DMS53 (cell line): ENCODE measurements at regions not wholly inside any gene's neighbourhood (a gene's known extent, or its start where the extent isn't known, plus 50 kb on each side); places are given as distances from the start of the nearest gene placed in this dataset.
A peak's percentile ranks its signal among the peaks of the same experiment; 100 is the strongest.

ENCODE experiments used
- DNase-seq: peaks from one replicate; lab custom pipeline; 2025; lab: John Stamatoyannopoulos, UW

- DNase-seq: no peak
Measured at GRCh38 chr12:67427336-67427735, 158.2 kb downstream of the CAND1 start.

- DNase-seq: peak; percentile 36
Measured at GRCh38 chr12:67428431-67428830, 159.3 kb downstream of the CAND1 start.

GRCh38 chr12:67430708-67431335 lies 161.7 kb downstream of the CAND1 start:
- peak; percentile 26 for DNase-seq

GRCh38 chr12:67431411-67432020 lies 162.4 kb downstream of the CAND1 start:
- DNase-seq: no peak

- DNase-seq: peak; percentile 37
Measured at GRCh38 chr12:67433385-67434175, 164.4 kb downstream of the CAND1 start.

DNA sequence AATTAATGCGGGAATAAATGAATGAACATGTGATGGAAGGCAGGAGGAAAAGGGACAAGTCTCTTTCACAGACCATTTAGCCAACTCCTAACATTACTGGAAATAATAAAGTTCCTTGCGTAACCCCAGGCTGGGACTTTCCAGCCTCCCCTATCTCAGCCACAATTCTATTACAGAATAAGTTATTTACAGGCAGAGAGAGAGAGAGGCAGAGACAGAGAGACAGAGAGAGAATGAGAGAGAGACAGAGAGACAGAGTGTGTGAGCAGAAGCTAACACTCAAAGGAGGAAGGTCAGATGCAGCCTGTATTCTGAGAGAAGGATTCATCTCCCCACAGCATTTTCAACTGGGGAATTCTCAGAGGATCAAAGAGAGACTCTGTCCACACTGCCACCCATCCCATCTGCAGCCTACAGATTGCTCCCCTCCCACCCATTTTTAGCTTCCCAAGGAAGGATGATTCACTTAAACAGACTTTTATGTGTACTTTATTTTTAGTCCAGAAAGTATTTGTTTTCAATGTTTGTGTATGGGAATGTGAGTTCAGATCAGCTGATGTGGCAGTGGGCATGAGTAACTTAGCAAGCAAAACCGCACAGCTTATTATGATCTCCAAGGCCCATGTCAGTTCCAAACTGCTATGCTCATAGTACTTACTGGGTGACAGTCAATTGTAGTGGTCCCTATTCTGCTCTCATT lies 165.7 kb downstream of the CAND1 start:
- peak; percentile 26 for DNase-seq

- DNase-seq: no peak
Measured at GRCh38 chr12:67436230-67436629, 167.1 kb downstream of the CAND1 start.

GRCh38 chr12:67437011-67437410 lies 167.9 kb downstream of the CAND1 start:
- DNase-seq: no peak

DNA sequence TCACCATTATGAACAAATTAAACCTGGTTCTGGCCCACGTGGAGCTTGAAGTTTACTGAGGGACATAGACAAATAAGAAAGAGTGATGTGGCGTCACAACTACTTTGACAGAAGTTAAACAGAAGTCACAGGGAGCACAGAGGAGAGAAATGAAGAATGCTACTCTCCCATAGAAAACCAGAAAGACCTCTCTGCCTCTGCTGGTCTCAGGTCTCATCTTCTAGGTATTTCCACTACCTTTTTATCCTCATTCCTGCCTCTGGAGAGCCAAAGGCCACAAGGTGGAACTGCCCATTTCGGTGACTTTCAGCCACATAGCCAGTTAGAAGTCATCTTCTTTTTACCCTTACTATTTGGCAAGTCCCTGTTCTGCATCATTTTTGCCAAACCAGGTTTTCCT lies 170.5 kb downstream of the CAND1 start:
- no peak for DNase-seq

DNA sequence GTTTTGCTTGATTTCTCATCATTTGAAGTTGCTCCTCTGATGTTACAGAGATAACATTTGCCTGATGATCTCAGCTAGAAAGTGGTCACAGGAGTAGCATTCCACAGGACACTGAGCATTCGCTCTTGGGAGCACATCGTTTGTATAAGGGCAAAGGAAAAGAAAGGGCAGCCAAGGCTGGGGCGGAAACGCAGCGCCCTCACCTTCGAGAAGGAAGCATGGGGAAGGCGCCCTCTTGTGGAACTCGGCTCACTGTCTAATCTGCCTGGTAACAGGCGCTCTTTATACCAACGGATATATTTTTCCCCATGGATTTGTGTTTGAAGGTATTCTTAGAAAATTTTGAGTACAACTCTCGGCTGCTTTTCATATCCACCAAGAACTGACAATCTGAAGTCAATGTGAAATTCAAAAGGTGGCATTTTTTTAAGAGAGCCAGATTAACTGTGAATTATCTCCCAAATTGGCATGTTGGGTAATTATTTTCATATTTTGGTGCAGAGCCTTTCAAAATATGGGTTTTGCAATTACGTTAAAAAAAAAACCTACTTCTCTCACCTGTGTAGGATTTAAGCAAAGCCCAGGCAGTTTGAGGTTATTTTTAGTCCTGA lies 172.7 kb downstream of the CAND1 start:
- DNase-seq: peak; percentile 95

GRCh38 chr12:67442347-67442841 lies 173.2 kb downstream of the CAND1 start:
- no peak for DNase-seq

DNA sequence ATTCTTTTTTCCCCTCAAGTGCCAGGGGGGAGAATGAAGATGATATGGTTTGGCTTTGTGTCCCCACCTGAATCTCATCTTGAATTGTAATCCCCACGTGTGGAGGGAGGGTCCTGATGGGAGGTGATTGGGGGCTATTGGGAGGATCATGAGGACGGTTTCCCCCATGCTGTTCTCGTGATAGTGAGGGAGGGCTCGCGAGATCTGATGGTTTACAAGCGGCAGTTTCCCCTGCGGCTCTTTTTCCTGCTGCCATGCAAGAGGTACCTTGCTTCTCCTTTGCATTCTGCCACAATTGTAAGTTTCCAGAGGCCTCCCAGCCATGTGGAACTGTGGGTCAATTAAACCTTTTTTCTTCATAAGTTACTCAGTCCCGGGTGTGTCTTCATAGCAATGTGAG lies 173.7 kb downstream of the CAND1 start:
- no peak for DNase-seq

- DNase-seq: no peak
Measured at GRCh38 chr12:67444542-67444941, 175.4 kb downstream of the CAND1 start.

DNA sequence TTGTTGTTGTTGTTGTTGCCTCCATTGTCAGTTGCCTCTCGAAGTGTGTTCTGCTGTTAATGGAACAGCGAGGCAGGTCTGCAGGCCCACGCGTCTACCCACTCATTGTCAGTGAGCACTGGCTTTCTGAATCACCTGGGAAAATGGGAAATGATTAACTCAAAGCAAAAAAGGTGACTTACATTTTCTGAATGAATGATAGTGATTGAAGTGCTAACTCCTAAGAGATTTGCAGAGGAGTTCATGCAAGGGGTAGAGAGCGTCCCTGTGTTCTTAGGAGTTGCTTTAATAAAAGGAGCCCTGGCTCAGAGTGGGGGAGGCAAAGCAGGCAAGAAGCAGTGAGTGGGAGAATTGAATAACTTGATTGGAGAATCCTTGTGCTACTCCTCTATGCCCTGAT lies 177.6 kb downstream of the CAND1 start:
- DNase-seq: no peak

DNA sequence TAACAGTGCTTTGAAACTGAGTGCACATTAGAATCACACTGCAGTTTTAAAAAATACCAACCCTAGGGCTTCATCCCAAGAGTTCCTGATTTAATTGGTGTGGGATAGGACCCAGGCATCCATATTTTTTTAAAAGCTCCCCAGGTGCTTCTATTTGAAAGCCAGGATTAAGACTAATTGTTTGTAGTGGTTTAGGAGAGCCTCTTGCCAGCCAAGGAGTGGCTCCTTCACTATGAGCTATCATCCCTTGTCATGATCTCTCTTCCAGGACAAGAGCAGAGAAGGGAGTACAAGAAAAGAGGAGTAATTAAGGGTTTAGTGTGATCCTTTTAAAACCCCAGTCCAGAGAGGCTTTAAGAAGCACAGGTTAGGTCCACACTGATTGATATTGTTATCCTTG lies 178.0 kb downstream of the CAND1 start:
- DNase-seq: no peak

GRCh38 chr12:67449591-67450052 lies 180.5 kb downstream of the CAND1 start:
- no peak for DNase-seq

GRCh38 chr12:67450441-67450840 lies 181.3 kb downstream of the CAND1 start:
- DNase-seq: no peak

DNA sequence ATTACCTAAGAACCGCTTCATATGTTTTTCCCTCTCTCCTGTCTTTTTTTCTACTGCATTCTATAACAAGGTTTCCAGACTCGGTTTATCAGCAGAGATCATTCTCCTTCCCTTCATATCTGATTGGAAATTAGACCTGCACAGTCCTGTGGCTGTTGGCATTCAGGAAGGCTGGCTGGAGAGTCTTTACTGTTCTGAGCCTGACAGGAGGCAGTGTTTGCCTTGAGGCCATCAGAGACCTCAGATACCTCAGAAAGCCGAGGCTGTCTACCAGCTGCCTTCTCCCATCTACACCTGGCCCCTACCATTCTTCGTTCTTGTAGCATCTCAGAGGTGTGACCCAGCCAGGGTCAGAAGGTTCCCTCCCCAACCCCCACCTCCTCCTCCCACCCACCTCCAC lies 182.0 kb downstream of the CAND1 start:
- DNase-seq: no peak

GRCh38 chr12:67452119-67452805 lies 183.1 kb downstream of the CAND1 start:
- DNase-seq: no peak

DNA sequence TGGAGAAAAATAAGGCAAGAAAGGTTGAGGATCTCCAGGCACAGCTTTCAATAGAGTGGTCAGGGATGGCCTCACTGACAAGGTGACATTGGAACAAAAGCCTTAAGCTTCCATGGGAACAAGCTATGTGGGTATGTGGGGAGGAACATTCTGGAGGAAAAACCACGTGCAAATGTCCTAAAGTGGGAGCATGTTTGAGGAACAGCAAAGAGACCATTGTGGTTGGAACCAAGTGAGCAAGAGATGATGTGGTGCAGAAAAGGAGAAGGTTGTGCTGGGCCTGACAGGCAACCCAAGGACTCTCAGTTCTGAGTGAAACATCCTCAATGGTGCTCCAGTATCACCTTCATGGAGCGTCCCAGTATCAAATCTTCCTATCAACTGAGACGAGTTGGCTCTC lies 184.0 kb downstream of the CAND1 start:
- no peak for DNase-seq

GRCh38 chr12:67455236-67455635 lies 186.1 kb downstream of the CAND1 start:
- DNase-seq: no peak
